NCI-H774 (cell line): ENCODE measurements at regions not wholly inside any gene's neighbourhood (a gene's known extent, or its start where the extent isn't known, plus 50 kb on each side); places are given as distances from the start of the nearest gene placed in this dataset.

Source experiments
- DNase-seq: peaks from one replicate; lab custom pipeline; 2025; lab: John Stamatoyannopoulos, UW

DNA sequence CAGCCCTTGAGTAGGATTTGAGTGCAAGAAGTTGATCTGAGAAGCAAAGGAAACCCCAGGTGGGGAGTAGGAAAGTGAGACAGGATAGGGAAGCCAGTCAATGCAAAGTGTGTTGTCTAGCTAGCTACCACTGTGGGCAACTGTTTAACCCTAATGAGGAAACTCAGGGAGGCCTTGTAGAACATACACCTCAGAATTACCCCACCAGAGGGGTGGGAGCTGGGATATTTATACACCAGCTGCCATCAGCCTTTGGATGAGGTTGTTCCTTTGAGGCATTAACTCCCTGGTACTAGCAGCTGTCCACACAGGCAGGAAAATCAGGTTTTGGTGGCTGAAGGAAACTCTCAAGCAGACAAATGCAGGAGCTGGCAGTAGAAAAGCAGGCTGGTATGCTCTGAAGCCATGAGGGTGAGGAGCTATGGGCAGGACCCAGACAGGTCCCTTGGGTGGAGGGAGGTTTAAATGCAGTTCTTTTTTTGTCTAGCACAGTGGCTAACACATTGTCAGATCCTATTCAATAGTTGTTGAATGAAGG is 60.1 kb upstream of the ARID5B start:
- DNase-seq, result no peak

DNA sequence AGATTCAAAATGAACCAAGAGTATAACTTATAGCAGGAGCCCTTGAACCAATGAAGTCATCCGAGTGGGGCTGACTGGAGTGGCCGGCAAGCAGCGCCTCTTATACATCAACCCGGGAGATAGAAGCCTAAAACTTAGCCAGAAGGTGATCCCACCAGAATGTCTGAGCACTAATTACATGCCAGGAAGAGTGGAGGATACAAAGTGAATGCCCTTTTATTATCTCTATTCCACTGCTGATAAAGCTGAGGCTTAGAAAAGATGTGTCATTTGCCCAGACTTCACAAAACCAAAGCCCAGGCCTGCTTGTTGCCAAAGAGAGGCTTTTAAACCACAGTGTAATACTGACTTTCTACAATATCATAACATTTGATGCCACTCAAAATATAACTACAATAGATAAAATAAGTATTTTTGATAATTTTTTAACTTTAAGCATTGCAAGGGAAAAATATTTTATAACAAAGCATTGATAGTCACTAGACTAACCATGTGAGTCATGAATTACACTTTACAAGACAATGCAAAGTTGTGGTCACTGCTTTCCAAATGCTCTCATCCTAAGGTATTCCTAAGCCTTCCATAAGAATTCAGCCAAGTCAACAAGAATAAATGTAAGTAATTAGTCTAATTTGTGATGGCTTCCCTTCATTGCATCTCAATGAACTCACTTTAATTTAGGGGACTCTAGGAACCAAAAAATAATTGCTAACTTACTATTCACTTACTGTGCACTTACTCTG is 58.6 kb upstream of the ARID5B start:
- DNase-seq, result no peak

DNA sequence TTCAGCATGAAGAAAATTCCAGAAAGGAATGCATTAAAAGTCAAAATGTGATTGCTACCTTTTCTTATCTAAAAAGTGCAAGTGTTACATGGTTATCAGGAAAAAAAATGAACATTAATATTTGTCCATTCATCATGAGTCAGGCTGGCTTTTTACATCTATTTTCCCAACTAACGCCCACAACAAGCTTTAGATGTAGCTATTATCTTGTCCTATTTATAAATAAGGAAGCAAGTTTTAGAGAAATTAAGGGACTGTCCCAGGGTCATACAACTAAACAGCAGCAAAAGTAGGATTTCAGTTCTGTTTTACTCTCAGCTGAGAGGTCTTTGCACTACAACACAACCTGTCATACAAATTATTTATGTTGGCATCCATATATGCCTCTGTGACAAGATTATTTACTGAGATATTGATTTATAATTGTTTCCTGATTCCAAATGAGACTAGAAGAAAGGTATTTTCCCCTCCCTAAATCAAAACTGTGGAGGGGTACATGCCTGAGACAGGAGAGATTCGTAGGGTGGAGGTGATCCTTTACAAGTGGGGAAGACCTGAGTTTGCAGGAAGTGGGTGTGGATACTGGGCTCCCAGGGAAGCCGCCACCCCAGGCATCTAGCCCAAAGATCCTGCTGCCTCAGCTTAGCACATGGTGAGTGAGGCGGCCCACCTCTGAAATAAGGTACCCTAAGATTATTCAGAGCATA is 57.2 kb upstream of the ARID5B start:
- no peak for DNase-seq

DNA sequence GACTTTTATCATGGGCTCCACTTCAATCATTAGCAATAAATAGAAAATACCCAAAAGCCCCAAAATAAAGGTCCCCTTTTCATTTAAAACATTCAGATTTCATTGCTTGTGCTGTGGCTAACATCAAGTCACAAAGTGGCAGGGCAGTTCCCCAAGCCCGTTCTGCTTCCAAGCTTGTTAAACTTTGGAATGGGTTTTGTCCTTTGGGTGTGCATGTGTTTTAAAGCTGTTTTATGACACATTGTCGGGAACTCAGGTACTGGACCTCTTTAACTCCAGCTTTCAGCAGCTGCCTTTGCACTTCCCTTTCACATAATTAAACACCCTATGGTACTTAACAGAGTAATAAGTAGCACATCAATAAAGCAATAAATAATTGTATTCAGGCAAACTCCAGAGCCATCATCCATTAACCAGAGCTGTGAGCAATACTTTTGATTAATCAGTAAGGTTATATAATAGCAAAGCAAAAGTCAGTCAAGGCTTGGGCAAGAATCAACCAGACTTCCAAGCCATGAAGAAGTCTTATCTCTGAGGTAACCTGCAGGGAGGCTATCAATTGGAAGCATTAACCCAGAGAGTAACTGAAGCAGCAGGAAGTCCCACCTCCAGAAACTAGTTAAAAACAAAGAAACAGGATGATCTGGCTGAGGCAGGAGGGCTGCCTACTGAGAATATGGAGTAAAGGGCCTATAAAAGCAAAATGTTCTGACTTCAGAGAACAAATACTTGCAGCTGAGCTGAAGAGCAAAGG is 56.1 kb upstream of the ARID5B start:
- no peak for DNase-seq

DNA sequence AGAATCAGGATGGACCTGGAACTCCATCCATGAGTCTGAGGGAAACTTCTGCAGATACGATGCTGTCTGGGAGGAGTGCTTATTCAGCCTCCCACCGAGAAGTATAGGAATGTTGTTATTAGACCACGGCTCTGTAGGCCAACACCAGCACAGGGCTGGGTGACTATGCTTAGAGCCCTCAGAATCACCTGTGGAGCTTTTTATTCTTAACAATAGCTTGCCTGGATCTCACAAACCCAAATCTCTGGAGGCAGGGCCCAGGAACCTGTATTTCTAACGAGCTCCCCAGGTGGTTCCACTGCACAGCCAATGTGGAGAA is 55.6 kb upstream of the ARID5B start:
- DNase-seq, result no peak

DNA sequence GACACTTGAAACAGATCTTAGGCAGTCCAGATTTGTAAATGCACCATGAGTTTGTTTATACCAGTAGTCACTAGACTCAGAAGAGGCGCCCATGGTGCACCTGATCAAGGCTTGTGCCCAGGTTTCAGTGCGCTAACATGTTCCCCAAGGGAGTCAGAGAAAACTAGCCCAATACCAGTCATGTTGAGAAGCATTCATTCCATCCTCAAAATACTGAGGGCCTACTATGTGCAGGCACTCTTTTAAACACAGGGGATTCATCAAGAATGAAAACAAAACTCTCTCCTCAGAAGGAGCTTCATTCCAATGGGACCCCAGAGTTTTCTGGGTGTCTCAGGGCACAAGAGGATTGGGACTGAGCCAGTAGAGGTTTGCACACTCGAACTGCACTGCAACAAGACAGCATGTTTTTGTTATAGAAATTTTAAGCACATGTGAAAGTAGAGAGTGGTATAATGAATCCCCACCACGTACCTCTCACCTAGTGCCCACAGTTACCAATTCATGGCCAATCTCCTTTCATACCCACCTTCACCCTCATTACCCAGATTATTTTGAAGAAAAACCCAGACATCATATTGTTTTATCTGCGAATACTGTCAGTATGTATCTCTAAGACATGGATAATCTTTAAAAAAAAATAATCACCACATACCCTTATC is 55.0 kb upstream of the ARID5B start:
- no peak for DNase-seq

DNA sequence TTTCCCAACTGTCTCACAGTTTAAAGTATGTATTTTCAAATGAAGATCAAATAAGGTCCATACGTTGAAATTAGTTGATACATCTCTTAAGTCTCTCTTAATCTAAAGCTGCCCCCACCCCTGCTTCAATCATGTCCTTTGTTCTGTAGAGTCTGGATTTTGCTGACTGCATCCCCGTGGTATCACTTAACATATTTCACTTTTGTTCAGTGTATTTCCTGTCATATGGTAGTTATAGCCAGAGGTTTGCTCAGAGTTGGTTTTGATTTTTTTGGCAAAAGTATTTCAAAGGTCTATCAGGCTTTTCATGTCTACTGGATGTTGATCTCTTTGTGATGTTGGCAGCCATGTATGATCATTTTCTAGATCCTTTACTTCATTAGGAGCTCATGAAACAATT is 54.4 kb upstream of the ARID5B start:
- DNase-seq, result no peak

DNA sequence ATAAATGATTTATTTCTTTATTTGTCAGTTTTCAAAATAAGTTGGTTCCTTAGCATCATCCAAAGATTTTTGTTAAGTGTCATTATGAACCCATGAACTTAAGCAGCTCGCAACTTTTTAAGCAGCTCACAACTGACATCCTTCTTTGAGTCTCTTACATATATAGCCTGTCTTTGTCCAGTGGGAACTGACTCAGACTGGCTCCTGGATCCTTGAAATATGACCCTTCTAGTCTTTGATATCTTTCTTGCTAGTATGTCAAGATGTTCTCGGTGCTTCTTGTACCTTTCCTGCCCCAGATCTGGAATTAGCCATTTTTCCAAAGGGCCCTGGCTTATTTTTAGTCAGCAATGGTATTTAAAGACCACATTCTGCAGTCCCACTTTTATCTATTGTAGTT is 53.9 kb upstream of the ARID5B start:
- DNase-seq, result no peak

DNA sequence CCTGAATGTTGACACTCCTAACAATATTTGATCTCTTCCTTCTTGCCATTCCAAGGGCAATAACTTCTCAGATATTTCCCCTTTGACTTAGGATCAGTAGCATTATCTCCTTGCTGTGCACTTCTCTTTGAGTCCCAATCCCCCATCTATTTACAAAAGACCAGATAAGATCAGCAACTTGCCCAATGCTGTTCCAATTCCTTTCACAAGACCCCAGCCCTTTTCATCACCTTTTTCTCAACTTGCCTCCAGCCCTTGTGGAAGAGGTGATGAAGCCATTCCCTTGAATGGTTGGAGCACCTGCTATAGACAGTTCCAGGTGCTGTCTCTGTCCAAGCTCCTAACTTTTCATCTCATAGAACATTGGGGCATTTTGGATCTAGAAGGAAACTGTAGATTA is 51.1 kb upstream of the ARID5B start:
- no peak for DNase-seq
